ENCODE measurements at regions not wholly inside any gene's neighbourhood (a gene's known extent, or its start where the extent isn't known, plus 50 kb on each side); places are given as distances from the start of the nearest gene placed in this dataset.

DNA sequence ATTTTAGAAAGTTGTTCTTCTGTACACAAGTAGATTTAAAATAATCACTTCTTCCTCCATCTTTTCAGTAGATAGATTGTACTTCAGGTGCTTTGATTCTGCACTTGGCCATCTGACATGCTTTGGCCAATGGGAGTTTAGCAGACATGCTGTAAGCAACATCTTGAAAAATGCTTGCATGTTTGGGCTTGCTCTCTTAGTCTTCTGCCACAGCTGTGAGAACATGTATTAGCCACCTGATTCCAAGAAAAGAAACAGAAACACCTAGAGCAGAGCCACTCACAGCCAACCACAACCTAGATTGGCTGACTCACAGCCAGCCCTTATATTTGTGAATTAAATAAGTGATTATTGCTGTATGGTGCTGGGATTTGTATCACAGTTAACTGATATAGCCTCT lies 70.2 kb upstream of the GADL1 start:
- H3K4me2 ChIP-seq (ENCODE audit: low read length): no peak overlapping the region
- no peak overlapping the region for H3K27ac ChIP-seq (ENCODE audit: low read depth, low read length)
- no peak overlapping the region for H4K8ac ChIP-seq (ENCODE audit: low read depth, low read length)
- H3K36me3 ChIP-seq (ENCODE audit: control insufficient read depth in 1 of 2, insufficient read depth in 2 of 2, low read length in 2 of 2): no peaks in the 10 kb centered on the region
- H2AK5ac ChIP-seq (ENCODE audit: low read length): no peak overlapping the region
- H3K14ac ChIP-seq (ENCODE audit: low read length): no peak overlapping the region
- no peaks in the 10 kb centered on the region for H3K9me3 ChIP-seq (ENCODE audit: insufficient read depth, low read depth, low read length)
- H3K27me3 ChIP-seq (ENCODE audit: insufficient read depth, low read length): no peaks in the 10 kb centered on the region
- no peak overlapping the region for H2BK120ac ChIP-seq (ENCODE audit: insufficient read depth, low read length, poor library complexity)
- no peak overlapping the region for H4K12ac ChIP-seq (ENCODE audit: low read depth, low read length)
- DNase-seq: no peak
- no peaks in the 10 kb centered on the region for H3K79me1 ChIP-seq (ENCODE audit: low read length)
- H2AFZ ChIP-seq (ENCODE audit: insufficient read depth, low read length, poor library complexity): no peak overlapping the region
- H3K4me1 ChIP-seq (ENCODE audit: control insufficient read depth in 1 of 2, insufficient read depth in 2 of 2, low read length in 2 of 2): no peaks in the 10 kb centered on the region
- H2BK12ac ChIP-seq (ENCODE audit: low read length): no peak overlapping the region
- H4K91ac ChIP-seq (ENCODE audit: low read depth, low read length): no peak overlapping the region
- no peaks in the 10 kb centered on the region for H3K79me2 ChIP-seq (ENCODE audit: control insufficient read depth, insufficient read depth, low read length, poor library complexity)
- H3K23ac ChIP-seq (ENCODE audit: low read length): no peak overlapping the region
- no peak overlapping the region for H3K4me3 ChIP-seq (ENCODE audit: low read depth, low read length)
- no peak overlapping the region for H3K18ac ChIP-seq (ENCODE audit: low read length)
- H3K4ac ChIP-seq (ENCODE audit: low read depth, low read length): no peak overlapping the region
- no peak overlapping the region for H3K9ac ChIP-seq (ENCODE audit: low read length)
- no peak overlapping the region for H2BK5ac ChIP-seq (ENCODE audit: low read depth, low read length, poor library complexity)

DNA sequence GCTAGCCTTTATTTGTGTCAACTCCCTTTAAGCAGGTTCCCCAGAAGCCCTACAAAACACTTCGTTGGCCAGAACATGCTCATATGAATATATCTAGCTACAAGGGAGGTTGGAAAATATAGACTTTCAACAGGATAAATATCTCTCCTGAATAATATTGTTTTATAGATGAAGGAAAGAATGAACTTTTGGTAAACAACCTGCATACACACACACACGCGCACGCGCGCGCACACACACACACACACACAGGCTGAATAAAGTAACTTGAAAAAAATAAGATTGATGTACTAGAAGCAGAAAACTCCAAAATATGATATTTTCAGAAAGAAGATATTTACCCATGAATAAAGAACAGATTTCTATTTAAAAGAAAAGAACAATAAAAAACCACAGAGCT lies 72.4 kb upstream of the GADL1 start:
- H2AFZ ChIP-seq (ENCODE audit: insufficient read depth, low read length, poor library complexity): no peak overlapping the region
- no peak overlapping the region for H2BK12ac ChIP-seq (ENCODE audit: low read length)
- no peaks in the 10 kb centered on the region for H3K4me1 ChIP-seq (ENCODE audit: control insufficient read depth in 1 of 2, insufficient read depth in 2 of 2, low read length in 2 of 2)
- H3K79me2 ChIP-seq (ENCODE audit: control insufficient read depth, insufficient read depth, low read length, poor library complexity): no peaks in the 10 kb centered on the region
- H3K14ac ChIP-seq (ENCODE audit: low read length): no peak overlapping the region
- no peak overlapping the region for H4K8ac ChIP-seq (ENCODE audit: low read depth, low read length)
- no CpG with 5 or more reads among the region's 7 CpGs for WGBS (ENCODE audit: extremely low coverage, insufficient coverage, insufficient read length)
- no peak overlapping the region for H3K23ac ChIP-seq (ENCODE audit: low read length)
- H3K27ac ChIP-seq (ENCODE audit: low read depth, low read length): no peak overlapping the region
- H3K9me3 ChIP-seq (ENCODE audit: insufficient read depth, low read depth, low read length): no peaks in the 10 kb centered on the region
- no peaks in the 10 kb centered on the region for H3K79me1 ChIP-seq (ENCODE audit: low read length)
- no peak overlapping the region for H3K9ac ChIP-seq (ENCODE audit: low read length)
- no peak overlapping the region for H3K4me3 ChIP-seq (ENCODE audit: low read depth, low read length)
- no peak overlapping the region for H4K91ac ChIP-seq (ENCODE audit: low read depth, low read length)
- no peak for DNase-seq
- H3K27me3 ChIP-seq (ENCODE audit: insufficient read depth, low read length): no peaks in the 10 kb centered on the region
- no peak overlapping the region for H2BK120ac ChIP-seq (ENCODE audit: insufficient read depth, low read length, poor library complexity)
- H2BK5ac ChIP-seq (ENCODE audit: low read depth, low read length, poor library complexity): no peak overlapping the region
- H3K4ac ChIP-seq (ENCODE audit: low read depth, low read length): no peak overlapping the region
- no peaks in the 10 kb centered on the region for H3K36me3 ChIP-seq (ENCODE audit: control insufficient read depth in 1 of 2, insufficient read depth in 2 of 2, low read length in 2 of 2)
- no peak overlapping the region for H3K4me2 ChIP-seq (ENCODE audit: low read length)
- no peak overlapping the region for H4K12ac ChIP-seq (ENCODE audit: low read depth, low read length)
- H2AK5ac ChIP-seq (ENCODE audit: low read length): no peak overlapping the region
- H3K18ac ChIP-seq (ENCODE audit: low read length): no peak overlapping the region

DNA sequence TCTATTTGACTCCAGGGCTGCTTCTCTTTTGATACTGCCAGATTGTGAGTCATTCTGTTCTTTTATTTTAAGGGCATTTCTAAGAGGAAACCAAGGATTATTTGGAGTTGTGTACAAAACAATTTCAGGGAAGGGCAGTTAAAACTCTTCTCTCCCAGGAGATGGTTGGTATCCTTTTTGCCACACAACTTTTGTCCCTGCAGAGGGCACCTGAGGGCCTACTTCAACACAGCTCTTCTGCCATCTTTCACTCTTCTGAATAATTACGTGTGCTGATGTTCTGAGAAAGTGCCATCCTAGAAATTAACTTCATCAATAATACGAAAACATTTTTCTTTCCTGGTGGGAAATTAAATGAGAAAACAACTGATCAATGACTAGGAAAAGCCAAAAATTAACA lies 75.7 kb upstream of the GADL1 start:
- no peak for DNase-seq
- Histone ChIP-seq H3K14ac (ENCODE audit: low read length) (no peak overlapping the region), H3K4ac (ENCODE audit: low read depth, low read length) (no peak overlapping the region), H3K4me1 (ENCODE audit: control insufficient read depth in 1 of 2, insufficient read depth in 2 of 2, low read length in 2 of 2) (peaks cover 0 to 3% of the 10 kb centered on the region in 2 experiments), H4K91ac (ENCODE audit: low read depth, low read length) (no peak overlapping the region), H3K18ac (ENCODE audit: low read length) (no peak overlapping the region), H3K23ac (ENCODE audit: low read length) (no peak overlapping the region), H3K9me3 (ENCODE audit: insufficient read depth, low read depth, low read length) (no peaks in the 10 kb centered on the region), H4K8ac (ENCODE audit: low read depth, low read length) (no peak overlapping the region), H3K36me3 (ENCODE audit: control insufficient read depth in 1 of 2, insufficient read depth in 2 of 2, low read length in 2 of 2) (no peaks in the 10 kb centered on the region), H2BK120ac (ENCODE audit: insufficient read depth, low read length, poor library complexity) (no peak overlapping the region), H3K27me3 (ENCODE audit: insufficient read depth, low read length) (no peaks in the 10 kb centered on the region), H3K27ac (ENCODE audit: low read depth, low read length) (no peak overlapping the region), H2AK5ac (ENCODE audit: low read length) (no peak overlapping the region), H3K79me1 (ENCODE audit: low read length) (no peaks in the 10 kb centered on the region), H4K12ac (ENCODE audit: low read depth, low read length) (no peak overlapping the region), H3K79me2 (ENCODE audit: control insufficient read depth, insufficient read depth, low read length, poor library complexity) (no peaks in the 10 kb centered on the region), H3K9ac (ENCODE audit: low read length) (no peak overlapping the region), H3K4me3 (ENCODE audit: low read depth, low read length) (no peak overlapping the region), H3K4me2 (ENCODE audit: low read length) (no peak overlapping the region), H2BK12ac (ENCODE audit: low read length) (no peak overlapping the region), H2BK5ac (ENCODE audit: low read depth, low read length, poor library complexity) (no peak overlapping the region), H2AFZ (ENCODE audit: insufficient read depth, low read length, poor library complexity) (no peak overlapping the region)
- WGBS (ENCODE audit: extremely low coverage, insufficient coverage, insufficient read length): no CpG with 5 or more reads among the region's 2 CpGs

DNA sequence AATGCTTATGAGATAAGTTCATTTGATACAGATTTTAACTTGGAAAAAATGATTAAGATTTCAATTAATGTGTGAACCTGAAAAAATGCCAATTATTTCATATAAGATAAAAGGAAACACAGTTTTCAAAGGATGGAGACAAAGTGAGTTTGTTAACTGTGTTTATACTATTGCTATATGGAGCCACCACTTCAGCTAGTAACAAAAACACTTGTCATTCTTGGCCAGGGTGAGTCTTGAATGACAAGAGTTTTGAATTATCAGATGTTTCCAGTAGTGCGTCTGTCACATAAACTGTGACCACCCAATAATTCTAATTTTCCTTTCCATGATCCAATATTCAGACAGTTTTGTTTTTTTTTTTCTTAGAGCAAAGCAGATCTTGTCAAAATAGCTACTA lies 78.0 kb upstream of the GADL1 start:
- Histone ChIP-seq H3K36me3 (ENCODE audit: control insufficient read depth in 1 of 2, insufficient read depth in 2 of 2, low read length in 2 of 2) (no peaks in the 10 kb centered on the region), H2BK12ac (ENCODE audit: low read length) (no peak overlapping the region), H3K23ac (ENCODE audit: low read length) (no peak overlapping the region), H3K4me2 (ENCODE audit: low read length) (no peak overlapping the region), H2AFZ (ENCODE audit: insufficient read depth, low read length, poor library complexity) (no peak overlapping the region), H3K27me3 (ENCODE audit: insufficient read depth, low read length) (no peaks in the 10 kb centered on the region), H2AK5ac (ENCODE audit: low read length) (no peak overlapping the region), H3K18ac (ENCODE audit: low read length) (no peak overlapping the region), H3K9ac (ENCODE audit: low read length) (no peak overlapping the region), H3K4me1 (ENCODE audit: control insufficient read depth in 1 of 2, insufficient read depth in 2 of 2, low read length in 2 of 2) (peaks cover 0 to 3% of the 10 kb centered on the region in 2 experiments), H4K91ac (ENCODE audit: low read depth, low read length) (no peak overlapping the region), H4K12ac (ENCODE audit: low read depth, low read length) (no peak overlapping the region), H3K9me3 (ENCODE audit: insufficient read depth, low read depth, low read length) (no peaks in the 10 kb centered on the region), H3K79me2 (ENCODE audit: control insufficient read depth, insufficient read depth, low read length, poor library complexity) (no peaks in the 10 kb centered on the region), H3K27ac (ENCODE audit: low read depth, low read length) (no peak overlapping the region), H3K4ac (ENCODE audit: low read depth, low read length) (no peak overlapping the region), H3K14ac (ENCODE audit: low read length) (no peak overlapping the region), H2BK5ac (ENCODE audit: low read depth, low read length, poor library complexity) (no peak overlapping the region), H4K8ac (ENCODE audit: low read depth, low read length) (no peak overlapping the region), H3K4me3 (ENCODE audit: low read depth, low read length) (no peak overlapping the region), H3K79me1 (ENCODE audit: low read length) (no peaks in the 10 kb centered on the region), H2BK120ac (ENCODE audit: insufficient read depth, low read length, poor library complexity) (no peak overlapping the region)
- no CpG with 5 or more reads among the region's 1 CpG for WGBS (ENCODE audit: extremely low coverage, insufficient coverage, insufficient read length)
- DNase-seq: no peak

DNA sequence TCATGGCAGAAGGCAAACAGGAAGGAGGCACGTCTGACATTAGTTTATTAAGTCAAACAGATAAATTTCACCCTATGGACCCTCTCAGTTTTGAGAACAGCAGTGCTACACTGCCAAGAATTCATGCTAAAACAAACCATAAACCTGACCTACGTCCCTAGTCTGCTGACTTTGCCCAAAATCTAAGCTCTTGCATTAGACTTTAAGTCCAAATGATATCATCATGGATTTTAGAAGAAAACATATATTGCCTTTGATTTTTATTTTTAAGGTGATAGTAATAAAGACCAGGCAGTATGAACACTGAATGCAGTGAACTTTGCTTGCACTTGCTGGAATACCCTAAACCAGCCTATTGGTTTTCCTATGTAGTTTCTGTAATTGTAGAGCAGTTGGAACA lies 79.6 kb upstream of the GADL1 start:
- Histone ChIP-seq H3K4me2 (ENCODE audit: low read length) (no peak overlapping the region), H3K27me3 (ENCODE audit: insufficient read depth, low read length) (no peaks in the 10 kb centered on the region), H2BK12ac (ENCODE audit: low read length) (no peak overlapping the region), H3K4me3 (ENCODE audit: low read depth, low read length) (no peak overlapping the region), H3K36me3 (ENCODE audit: control insufficient read depth in 1 of 2, insufficient read depth in 2 of 2, low read length in 2 of 2) (no peaks in the 10 kb centered on the region), H3K4ac (ENCODE audit: low read depth, low read length) (no peak overlapping the region), H4K91ac (ENCODE audit: low read depth, low read length) (no peak overlapping the region), H3K4me1 (ENCODE audit: control insufficient read depth in 1 of 2, insufficient read depth in 2 of 2, low read length in 2 of 2) (peaks cover 0 to 3% of the 10 kb centered on the region in 2 experiments), H3K79me2 (ENCODE audit: control insufficient read depth, insufficient read depth, low read length, poor library complexity) (no peaks in the 10 kb centered on the region), H3K9me3 (ENCODE audit: insufficient read depth, low read depth, low read length) (no peaks in the 10 kb centered on the region), H2BK5ac (ENCODE audit: low read depth, low read length, poor library complexity) (no peak overlapping the region), H3K14ac (ENCODE audit: low read length) (no peak overlapping the region), H4K12ac (ENCODE audit: low read depth, low read length) (no peak overlapping the region), H2AK5ac (ENCODE audit: low read length) (no peak overlapping the region), H2BK120ac (ENCODE audit: insufficient read depth, low read length, poor library complexity) (no peak overlapping the region), H3K79me1 (ENCODE audit: low read length) (no peaks in the 10 kb centered on the region), H4K8ac (ENCODE audit: low read depth, low read length) (no peak overlapping the region), H3K23ac (ENCODE audit: low read length) (no peak overlapping the region), H3K27ac (ENCODE audit: low read depth, low read length) (no peak overlapping the region), H2AFZ (ENCODE audit: insufficient read depth, low read length, poor library complexity) (no peak overlapping the region), H3K9ac (ENCODE audit: low read length) (no peak overlapping the region), H3K18ac (ENCODE audit: low read length) (no peak overlapping the region)
- no CpG with 5 or more reads among the region's 2 CpGs for WGBS (ENCODE audit: extremely low coverage, insufficient coverage, insufficient read length)
- DNase-seq: no peak

Measured in trophoblast cell (in vitro differentiated cells and primary cell).